ENCODE measurements at regions not wholly inside any gene's neighbourhood (a gene's known extent, or its start where the extent isn't known, plus 50 kb on each side); places are given as distances from the start of the nearest gene placed in this dataset.

DNA sequence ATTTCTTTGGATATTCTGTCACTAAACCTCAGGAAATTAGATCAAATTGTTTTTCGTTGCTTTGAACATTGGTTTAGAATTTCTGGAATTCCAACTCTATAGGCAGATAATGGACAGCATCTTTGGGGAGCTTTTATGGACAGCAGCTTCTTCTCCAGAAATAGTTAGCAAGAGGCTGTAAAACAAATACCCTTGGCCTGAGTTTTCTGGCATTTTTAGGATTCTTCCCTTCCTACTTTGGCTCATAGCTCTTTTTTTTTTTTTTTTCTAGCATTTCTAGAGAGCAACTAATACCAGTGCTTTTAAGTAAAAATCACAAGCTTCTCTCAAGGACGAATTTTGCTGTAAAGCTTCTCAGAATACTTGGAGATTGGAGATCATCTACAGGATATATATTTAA is 169.8 kb upstream of the SPRY2 start:
- TF ChIP-seq, protein P1, sequence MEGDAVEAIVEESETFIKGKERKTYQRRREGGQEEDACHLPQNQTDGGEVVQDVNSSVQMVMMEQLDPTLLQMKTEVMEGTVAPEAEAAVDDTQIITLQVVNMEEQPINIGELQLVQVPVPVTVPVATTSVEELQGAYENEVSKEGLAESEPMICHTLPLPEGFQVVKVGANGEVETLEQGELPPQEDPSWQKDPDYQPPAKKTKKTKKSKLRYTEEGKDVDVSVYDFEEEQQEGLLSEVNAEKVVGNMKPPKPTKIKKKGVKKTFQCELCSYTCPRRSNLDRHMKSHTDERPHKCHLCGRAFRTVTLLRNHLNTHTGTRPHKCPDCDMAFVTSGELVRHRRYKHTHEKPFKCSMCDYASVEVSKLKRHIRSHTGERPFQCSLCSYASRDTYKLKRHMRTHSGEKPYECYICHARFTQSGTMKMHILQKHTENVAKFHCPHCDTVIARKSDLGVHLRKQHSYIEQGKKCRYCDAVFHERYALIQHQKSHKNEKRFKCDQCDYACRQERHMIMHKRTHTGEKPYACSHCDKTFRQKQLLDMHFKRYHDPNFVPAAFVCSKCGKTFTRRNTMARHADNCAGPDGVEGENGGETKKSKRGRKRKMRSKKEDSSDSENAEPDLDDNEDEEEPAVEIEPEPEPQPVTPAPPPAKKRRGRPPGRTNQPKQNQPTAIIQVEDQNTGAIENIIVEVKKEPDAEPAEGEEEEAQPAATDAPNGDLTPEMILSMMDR (IDR thresholded peaks at IDR 0.05; ENCODE audit: poor library complexity, severe bottlenecking) = no peak
- no peak overlapping the region for H3K27ac ChIP-seq (ENCODE audit: poor library complexity, severe bottlenecking)
- ATAC-seq (ENCODE audit: low read depth) = no peak

DNA sequence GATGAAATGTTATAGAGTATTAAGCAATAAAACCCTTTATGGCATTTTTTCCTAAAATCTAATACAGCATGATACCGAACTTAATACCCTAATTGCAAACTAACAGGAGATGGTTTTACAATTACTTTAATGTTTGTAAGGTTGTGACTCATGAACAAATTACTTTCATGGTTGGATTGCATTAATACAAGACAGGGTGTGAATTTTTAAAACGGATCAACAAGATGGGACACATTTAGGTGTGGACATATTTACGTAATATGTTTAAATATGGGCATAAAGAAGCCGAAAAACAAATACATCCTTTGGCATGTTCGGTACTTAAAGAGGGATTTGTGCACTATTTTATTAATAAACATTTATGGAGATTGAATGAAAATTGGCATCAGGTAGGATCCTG is 168.3 kb upstream of the SPRY2 start:
- Histone ChIP-seq H3K36me3 (ENCODE audit: low read depth) (no peaks in the 10 kb centered on the region), H3K9me3 (ENCODE audit: severe bottlenecking) (no peaks in the 10 kb centered on the region), H3K27me3 (ENCODE audit: insufficient read depth, poor library complexity, severe bottlenecking) (no peaks in the 10 kb centered on the region), H3K4me1 (ENCODE audit: insufficient read depth, poor library complexity, severe bottlenecking) (no peaks in the 10 kb centered on the region), H3K27ac (ENCODE audit: poor library complexity, severe bottlenecking) (no peak overlapping the region), H3K4me3 (ENCODE audit: severe bottlenecking) (no peak overlapping the region)
- TF ChIP-seq, protein P1 (IDR thresholded peaks at IDR 0.05; ENCODE audit: poor library complexity, severe bottlenecking) = no peak
- DNase-seq (ENCODE audit: low spot score) (no peak), ATAC-seq (ENCODE audit: low read depth) (no peak)

More for the DNA sequence above, 169.8 kb upstream of the SPRY2 start:
- no peak for DNase-seq (ENCODE audit: low spot score)
- Histone ChIP-seq H3K27me3 (ENCODE audit: insufficient read depth, poor library complexity, severe bottlenecking) (no peaks in the 10 kb centered on the region), H3K9me3 (ENCODE audit: severe bottlenecking) (peaks cover 2% of the 10 kb centered on the region), H3K4me3 (ENCODE audit: severe bottlenecking) (no peak overlapping the region), H3K4me1 (ENCODE audit: insufficient read depth, poor library complexity, severe bottlenecking) (no peaks in the 10 kb centered on the region), H3K36me3 (ENCODE audit: low read depth) (no peaks in the 10 kb centered on the region)

DNA sequence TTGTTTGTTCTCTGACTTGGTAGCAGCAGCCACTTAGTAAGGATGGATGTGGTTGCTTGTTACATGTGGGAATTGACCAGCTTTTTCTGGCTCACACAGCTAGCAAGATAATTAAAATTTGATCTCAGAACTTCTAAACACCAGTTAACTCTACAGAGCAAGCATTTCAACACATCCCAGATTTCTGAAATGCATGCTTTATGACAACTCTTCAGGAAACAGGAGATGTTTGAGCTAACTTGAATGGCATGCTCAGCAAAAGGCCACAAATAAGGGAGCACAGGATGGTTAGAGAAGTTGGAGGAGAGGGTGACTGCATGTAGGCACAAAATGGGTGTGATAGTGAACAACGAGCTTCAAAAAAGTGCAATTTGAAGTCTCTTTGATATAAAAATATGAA is 167.1 kb upstream of the SPRY2 start:
- no peak overlapping the region for H3K27ac ChIP-seq (ENCODE audit: poor library complexity, severe bottlenecking)
- no peak overlapping the region for H3K4me3 ChIP-seq (ENCODE audit: severe bottlenecking)
- no peak for DNase-seq (ENCODE audit: low spot score)
- H3K27me3 ChIP-seq (ENCODE audit: insufficient read depth, poor library complexity, severe bottlenecking) = no peaks in the 10 kb centered on the region
- H3K36me3 ChIP-seq (ENCODE audit: low read depth) = no peaks in the 10 kb centered on the region
- ATAC-seq (ENCODE audit: low read depth) = no peak
- H3K4me1 ChIP-seq (ENCODE audit: insufficient read depth, poor library complexity, severe bottlenecking) = no peaks in the 10 kb centered on the region
- H3K9me3 ChIP-seq (ENCODE audit: severe bottlenecking) = no peaks in the 10 kb centered on the region
- TF ChIP-seq, protein P1 (IDR thresholded peaks at IDR 0.05; ENCODE audit: poor library complexity, severe bottlenecking) = no peak

DNA sequence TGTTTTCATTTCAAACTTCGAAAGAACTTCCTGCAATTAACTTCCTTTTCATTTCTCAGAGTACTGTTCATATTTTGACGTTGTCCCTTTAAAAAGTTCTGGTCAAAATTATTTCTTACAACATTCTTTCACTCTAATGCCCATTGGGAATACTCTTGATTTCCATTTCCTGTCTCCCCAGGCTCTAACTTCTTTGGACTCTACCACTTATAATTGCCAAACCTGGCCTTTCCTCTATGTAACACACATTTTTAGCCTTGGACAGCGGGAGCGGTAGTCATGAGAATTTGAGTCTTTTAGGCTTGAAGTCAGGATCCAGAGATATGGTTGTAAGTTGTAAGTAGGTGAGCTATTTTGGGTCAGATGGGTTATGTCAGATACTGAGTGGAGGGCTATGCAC is 163.5 kb upstream of the SPRY2 start:
- DNase-seq (ENCODE audit: low spot score) = no peak
- Histone ChIP-seq H3K4me3 (ENCODE audit: severe bottlenecking) (no peak overlapping the region), H3K27me3 (ENCODE audit: insufficient read depth, poor library complexity, severe bottlenecking) (no peaks in the 10 kb centered on the region), H3K4me1 (ENCODE audit: insufficient read depth, poor library complexity, severe bottlenecking) (no peaks in the 10 kb centered on the region), H3K27ac (ENCODE audit: poor library complexity, severe bottlenecking) (no peak overlapping the region), H3K9me3 (ENCODE audit: severe bottlenecking) (no peaks in the 10 kb centered on the region), H3K36me3 (ENCODE audit: low read depth) (no peaks in the 10 kb centered on the region)
- ATAC-seq (ENCODE audit: low read depth) = no peak
- TF ChIP-seq, protein P1 (IDR thresholded peaks at IDR 0.05; ENCODE audit: poor library complexity, severe bottlenecking) = no peak

DNA sequence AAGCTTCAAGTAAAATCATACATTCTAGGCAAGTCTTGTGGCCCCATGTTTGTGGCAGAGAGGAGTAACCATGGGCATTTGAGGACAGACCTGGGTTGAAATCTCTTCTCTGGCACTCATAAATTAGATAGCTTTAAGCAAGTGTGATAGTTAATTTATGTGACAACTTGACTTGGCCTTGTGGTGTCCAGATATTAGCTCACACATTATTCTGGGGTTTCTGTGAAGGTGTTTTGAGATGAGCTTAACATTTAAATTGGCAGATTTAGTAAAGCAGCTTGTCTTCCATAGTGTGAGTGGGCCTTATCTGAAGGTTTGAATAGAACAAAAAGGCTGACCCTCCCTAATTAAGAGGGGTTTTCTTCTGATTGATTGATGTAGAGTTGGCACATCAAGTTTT is 161.4 kb upstream of the SPRY2 start:
- ATAC-seq (ENCODE audit: low read depth) (no peak), DNase-seq (ENCODE audit: low spot score) (no peak)
- H3K4me3 ChIP-seq (ENCODE audit: severe bottlenecking) = no peak overlapping the region
- TF ChIP-seq, protein P1 (IDR thresholded peaks at IDR 0.05; ENCODE audit: poor library complexity, severe bottlenecking) = no peak
- H3K9me3 ChIP-seq (ENCODE audit: severe bottlenecking) = no peaks in the 10 kb centered on the region
- no peaks in the 10 kb centered on the region for H3K36me3 ChIP-seq (ENCODE audit: low read depth)
- no peak overlapping the region for H3K27ac ChIP-seq (ENCODE audit: poor library complexity, severe bottlenecking)
- no peaks in the 10 kb centered on the region for H3K4me1 ChIP-seq (ENCODE audit: insufficient read depth, poor library complexity, severe bottlenecking)
- no peaks in the 10 kb centered on the region for H3K27me3 ChIP-seq (ENCODE audit: insufficient read depth, poor library complexity, severe bottlenecking)
